ENCODE measurements at regions not wholly inside any gene's neighbourhood (a gene's known extent, or its start where the extent isn't known, plus 50 kb on each side); places are given as distances from the start of the nearest gene placed in this dataset.

GRCh38 chr17:5877948-5878347, 192.2 kb upstream of the WSCD1 start:
- no peak for TF ChIP-seq CTCF (conservative IDR thresholded peaks at IDR 0.05 in 1 of 2, IDR thresholded peaks at IDR 0.05 in 1 of 2; ENCODE audit: extremely low read depth in 1 of 2, insufficient read depth in 1 of 2, low read depth in 1 of 2, low read length in 2 of 2)
- TF ChIP-seq EZH2 (IDR thresholded peaks at IDR 0.05; ENCODE audit: borderline replicate concordance, low read length): no peak
